DOHH2 (cell line): ENCODE measurements at regions not wholly inside any gene's neighbourhood (a gene's known extent, or its start where the extent isn't known, plus 50 kb on each side); places are given as distances from the start of the nearest gene placed in this dataset.

Experiments
- CTCF ChIP-seq: fragments of 200-600 bp; sonication (generic); IDR thresholded peaks from one replicate; pipeline ENCODE4 v1.5.1; 2014; ENCODE audit warnings: antibody characterized with exemption, mild to moderate bottlenecking, low read depth, low read length; ENCODE audit not compliant: poor library complexity, severe bottlenecking
- EZH2phosphoT487 ChIP-seq: fragments of 200-600 bp; sonication (generic); IDR thresholded peaks from 2 replicates; pipeline ENCODE4 v1.6.1; 2017; ENCODE audit warnings: borderline replicate concordance, mild to moderate bottlenecking, antibody characterized with exemption, low read length, moderate library complexity, mixed read lengths

- no peak for TF ChIP-seq CTCF
- TF ChIP-seq EZH2phosphoT487 = no peak
Measured at GRCh38 chr7:113292105-113292504, 173.8 kb upstream of the SMIM30 start.
